Motor neuron (in vitro differentiated cells): ENCODE measurements at regions not wholly inside any gene's neighbourhood (a gene's known extent, or its start where the extent isn't known, plus 50 kb on each side); places are given as distances from the start of the nearest gene placed in this dataset.

Source experiments
- ATAC-seq, 8 experiments: fragments of 200-7000 bp; cut with Tn5 transposase; replicated peaks in 6 of 8; 2 replicates each; pipeline ENCODE4 v1.8.0; 2021; ENCODE audit warnings: mild to moderate bottlenecking in 8 of 8, moderate library complexity in 8 of 8
- H3K27ac ChIP-seq, 2 donors: fragments of 250-450 bp; sonication (Bioruptor Pico); 2 replicates each; pipeline ENCODE4 v1.9.0; 2021; ENCODE audit warnings: antibody characterized with exemption in 2 of 2, mild to moderate bottlenecking in 2 of 2, moderate library complexity in 1 of 2
- H3K4me1 ChIP-seq, 2 donors: fragments of 250-450 bp; sonication (Bioruptor Pico); replicated peaks in 1 of 2; 2 replicates each; pipeline ENCODE4 v1.6.1; 2021; ENCODE audit warnings: antibody characterized with exemption in 2 of 2, mild to moderate bottlenecking in 2 of 2, moderate library complexity in 1 of 2
- H3K4me3 ChIP-seq, 5 donors: fragments of 250-450 bp; sonication (Bioruptor Pico); 2 replicates each; pipeline ENCODE4 v1.9.0; 2021; ENCODE audit warnings: antibody characterized with exemption in 5 of 5, mild to moderate bottlenecking in 5 of 5, moderate library complexity in 4 of 5
- WGBS, 10 experiments: fragments of 450-650 bp; shearing (Covaris generic); methylation state at CpG; one replicate each; pipeline ENCODE4 v1.0.0; 2022; 5-methylcytosine and 5-hydroxymethylcytosine counted together
- in situ Hi-C, 9 experiments: fragments of 400-800 bp; cut with MboI; loops; one replicate each; pipeline ENCODE4 v1.15.0; 2021; ENCODE audit warnings: low sequenced_read_pairs in 9 of 9, low pct_unique_long_range_greater_than_20kb in 2 of 9; ENCODE audit not compliant: unreplicated experiment in 9 of 9

- Histone ChIP-seq H3K4me3 (no peak overlapping the region), H3K4me1 (peaks cover 13 to 14% of the 10 kb centered on the region in 2 donors), H3K27ac (no peak overlapping the region)
- ATAC-seq: no peak
- in situ Hi-C loops: no loop called here
- WGBS, 10 experiments: 15 to 93% (median 50%) methylated on average over 1 to 2 of the region's 2 CpGs; no CpG with 5 or more reads in 3 of the 10 experiments
Observed at GRCh38 chr9:20291201-20291600, 331.1 kb downstream of the MLLT3 start.

DNA sequence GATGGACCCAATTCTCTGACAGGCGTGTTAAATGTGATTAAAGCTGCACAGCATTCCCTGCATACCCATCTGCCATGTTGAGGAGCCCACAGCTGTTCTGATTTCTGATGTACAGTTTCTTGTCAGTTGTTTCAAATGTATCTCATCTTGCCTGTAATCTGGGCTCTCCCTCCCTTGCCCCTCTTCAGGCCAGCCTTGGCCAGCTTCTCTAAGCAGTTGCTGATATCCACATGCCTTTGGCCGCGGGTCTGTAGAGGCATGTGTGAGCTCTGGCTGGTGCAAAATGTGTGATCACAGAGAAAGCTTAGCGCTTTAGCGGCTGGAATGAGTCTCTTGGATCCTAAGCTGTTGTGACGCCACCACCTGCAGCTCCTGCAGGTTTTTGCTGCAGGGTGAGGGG, 332.0 kb downstream of the MLLT3 start:
- Histone ChIP-seq H3K27ac (no peak overlapping the region), H3K4me1 (peaks cover 13 to 14% of the 10 kb centered on the region in 2 donors), H3K4me3 (no peak overlapping the region)
- ATAC-seq: peak in 5 of 8 experiments; percentile 19 to 45 (median 34)
- 0 to 100% (median 94%) methylated on average over 1 to 6 of the region's 6 CpGs; no CpG with 5 or more reads in 4 of the 10 experiments for WGBS, 10 experiments
- in situ Hi-C loops: no loop called here

- 9 to 55% (median 39%) methylated on average over 2 to 9 of the region's 9 CpGs for WGBS, 10 experiments
Observed at GRCh38 chr9:20289423-20290010, 332.8 kb downstream of the MLLT3 start.

DNA sequence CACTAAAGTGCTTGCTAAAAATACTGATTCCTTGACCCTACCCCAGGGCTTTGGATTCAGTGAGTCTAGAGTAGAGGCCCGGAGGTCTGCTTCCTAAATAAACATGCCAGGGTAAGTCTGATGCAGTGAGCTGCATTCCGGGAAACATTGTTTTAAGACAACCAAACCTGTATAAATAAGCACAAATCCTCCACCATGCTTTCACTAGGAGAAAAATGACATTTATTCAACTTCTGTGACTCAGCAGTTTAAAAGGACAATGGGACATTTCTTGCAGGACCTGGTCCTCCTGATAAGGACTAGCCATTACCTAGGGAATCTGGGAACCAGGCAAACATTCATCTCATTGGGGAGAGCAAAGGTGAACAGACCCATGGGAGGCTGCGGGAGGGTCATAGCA, 335.3 kb downstream of the MLLT3 start:
- no peak overlapping the region for H3K4me3 ChIP-seq
- no peak overlapping the region for H3K27ac ChIP-seq
- in situ Hi-C loops: no loop called here
- ATAC-seq: no peak
- 0 to 100% (median 100%) methylated on average over 1 to 3 of the region's 3 CpGs; no CpG with 5 or more reads in 1 of the 10 experiments for WGBS, 10 experiments
- H3K4me1 ChIP-seq: peaks cover 13 to 14% of the 10 kb centered on the region in 2 donors

More at GRCh38 chr9:20289423-20290010, 332.8 kb downstream of the MLLT3 start:
- Histone ChIP-seq H3K27ac (no peak overlapping the region), H3K4me3 (no peak overlapping the region), H3K4me1 (peaks cover 13 to 14% of the 10 kb centered on the region in 2 donors)
- peak in 5 of 8 experiments; percentile 63 to 78 (median 69) for ATAC-seq
- in situ Hi-C loops: no loop called here

GRCh38 chr9:20286154-20286700, 336.1 kb downstream of the MLLT3 start:
- Histone ChIP-seq H3K27ac (no peak overlapping the region), H3K4me3 (no peak overlapping the region), H3K4me1 (peaks cover 13 to 14% of the 10 kb centered on the region in 2 donors)
- in situ Hi-C loops: no loop called here
- ATAC-seq: no peak
- 0 to 100% (median 63%) methylated on average over 1 to 2 of the region's 2 CpGs; no CpG with 5 or more reads in 2 of the 10 experiments for WGBS, 10 experiments

DNA sequence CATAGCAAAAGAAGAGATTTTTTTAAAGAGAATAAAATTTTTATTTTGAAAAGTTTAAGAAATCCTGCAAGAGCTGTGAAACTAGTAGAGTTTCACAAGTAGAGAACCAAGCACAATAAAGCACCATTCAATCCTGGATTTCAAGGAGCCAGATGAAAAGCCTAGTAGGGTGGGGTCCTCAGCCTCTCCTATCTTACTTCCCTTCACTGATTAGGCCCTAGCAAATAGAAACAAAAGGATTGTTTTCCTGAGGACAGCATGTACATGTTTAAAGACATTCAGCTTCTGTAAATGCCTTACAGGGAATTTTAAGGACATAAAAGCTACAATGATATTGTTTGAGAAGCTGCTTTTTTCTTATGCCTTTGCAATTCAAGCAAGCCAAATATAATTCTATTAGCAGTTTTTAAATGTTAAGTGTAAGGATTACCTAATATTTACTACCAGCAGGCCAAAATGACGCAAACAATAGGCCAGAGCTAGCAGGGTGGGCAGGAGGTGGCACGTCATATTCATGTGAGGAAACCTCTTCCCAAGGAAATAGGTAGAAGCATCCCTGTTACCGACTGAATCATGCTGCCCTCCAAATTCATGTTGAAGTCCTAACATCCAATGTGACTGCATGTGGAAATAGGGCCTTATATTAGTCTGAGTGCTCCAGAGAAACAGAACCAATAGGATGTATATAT, 337.6 kb downstream of the MLLT3 start:
- WGBS, 10 experiments: 50 to 100% (median 85%) methylated on average over 1 to 3 of the region's 3 CpGs; no CpG with 5 or more reads in 2 of the 10 experiments
- no peak for ATAC-seq
- Histone ChIP-seq H3K4me3 (no peak overlapping the region), H3K27ac (no peak overlapping the region), H3K4me1 (peaks cover 7 to 9% of the 10 kb centered on the region in 2 donors)
- in situ Hi-C loops: no loop called here

DNA sequence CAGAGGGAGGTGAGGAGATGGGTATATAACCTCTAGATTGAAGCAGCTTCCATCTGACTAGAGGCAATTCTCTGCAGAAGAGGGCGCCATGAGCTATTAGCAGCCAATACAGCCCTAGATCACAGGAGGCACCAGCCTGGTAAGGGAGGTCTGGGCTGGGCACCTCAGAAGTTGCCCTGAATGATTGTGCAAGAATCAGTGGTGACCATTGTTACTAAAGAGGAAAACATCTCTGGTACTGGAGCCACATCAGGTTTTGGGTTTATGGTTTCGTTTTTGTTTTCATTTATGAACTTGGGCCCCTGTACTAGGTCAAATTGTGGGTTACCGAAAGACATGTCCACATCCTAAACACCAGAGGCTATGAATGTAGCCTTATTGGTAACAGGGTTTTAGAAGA, 342.0 kb downstream of the MLLT3 start:
- no peak overlapping the region for H3K4me3 ChIP-seq
- in situ Hi-C loops: no loop called here
- WGBS, 10 experiments: 80 to 100% (median 95%) methylated on average over 1 to 2 of the region's 3 CpGs; no CpG with 5 or more reads in 2 of the 10 experiments
- no peak overlapping the region for H3K27ac ChIP-seq
- ATAC-seq: no peak
- no peaks in the 10 kb centered on the region for H3K4me1 ChIP-seq

DNA sequence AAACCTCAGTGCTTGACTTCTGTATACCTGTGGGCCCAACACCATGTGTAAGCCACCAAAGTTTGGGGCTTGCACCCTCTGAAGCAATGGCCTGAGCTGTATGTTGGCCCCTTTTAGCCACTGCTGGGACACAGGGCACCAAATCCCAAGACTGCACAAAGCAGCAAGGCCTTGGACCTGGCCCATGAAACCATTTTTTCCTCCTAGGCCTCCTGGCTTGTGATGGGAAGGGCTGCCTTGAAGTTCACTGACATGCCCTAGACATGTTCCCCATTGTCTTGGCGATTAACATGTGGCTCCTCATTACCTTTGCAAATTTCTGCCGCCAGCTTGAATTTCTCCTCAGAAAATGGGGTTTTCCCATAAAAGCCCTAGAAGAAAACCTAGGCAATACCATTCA, 345.5 kb downstream of the MLLT3 start:
- ATAC-seq: no peak
- Histone ChIP-seq H3K27ac (no peak overlapping the region), H3K4me1 (no peaks in the 10 kb centered on the region), H3K4me3 (no peak overlapping the region)
- in situ Hi-C loops: no loop called here
- 0 to 82% (median 33%) methylated on average over 1 to 2 of the region's 2 CpGs; no CpG with 5 or more reads in 5 of the 10 experiments for WGBS, 10 experiments

DNA sequence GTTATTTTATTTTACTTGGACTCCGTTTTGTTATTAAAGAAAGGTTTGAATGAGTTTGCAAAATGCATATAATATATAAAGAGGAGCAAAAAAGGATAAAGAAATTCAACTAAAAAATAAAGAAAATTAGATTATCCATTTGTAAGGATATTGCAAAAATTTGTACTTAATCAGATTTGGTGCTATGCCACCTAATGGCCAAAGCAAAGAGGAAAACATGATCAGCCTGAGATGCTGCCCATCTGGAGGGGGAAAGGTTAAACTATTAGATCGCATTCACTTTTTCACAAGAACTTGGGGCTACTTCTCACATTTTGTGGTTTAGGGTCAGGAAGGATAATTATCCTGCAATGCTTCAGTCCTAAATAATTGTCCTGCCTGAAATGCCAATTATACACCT, 350.6 kb downstream of the MLLT3 start:
- no peak overlapping the region for H3K4me3 ChIP-seq
- no peak overlapping the region for H3K27ac ChIP-seq
- peaks cover 3 to 16% of the 10 kb centered on the region in 2 donors for H3K4me1 ChIP-seq
- no peak for ATAC-seq
- in situ Hi-C loops: no loop called here
- WGBS, 10 experiments: 23 to 100% (median 89%) methylated on average over 2 of the region's 2 CpGs; no CpG with 5 or more reads in 1 of the 10 experiments

GRCh38 chr9:20271096-20271495, 351.2 kb downstream of the MLLT3 start:
- in situ Hi-C loops: no loop called here
- Histone ChIP-seq H3K4me1 (peaks cover 3 to 18% of the 10 kb centered on the region in 2 donors), H3K27ac (peak overlapping the region; percentile 50 to 68), H3K4me3 (peak overlapping the region in 1 of 5 donors; percentile 3)
- 0 to 43% (median 17%) methylated on average over 1 of the region's 1 CpG; no CpG with 5 or more reads in 1 of the 10 experiments for WGBS, 10 experiments
- peak; percentile 23 to 98 (median 91) for ATAC-seq

DNA sequence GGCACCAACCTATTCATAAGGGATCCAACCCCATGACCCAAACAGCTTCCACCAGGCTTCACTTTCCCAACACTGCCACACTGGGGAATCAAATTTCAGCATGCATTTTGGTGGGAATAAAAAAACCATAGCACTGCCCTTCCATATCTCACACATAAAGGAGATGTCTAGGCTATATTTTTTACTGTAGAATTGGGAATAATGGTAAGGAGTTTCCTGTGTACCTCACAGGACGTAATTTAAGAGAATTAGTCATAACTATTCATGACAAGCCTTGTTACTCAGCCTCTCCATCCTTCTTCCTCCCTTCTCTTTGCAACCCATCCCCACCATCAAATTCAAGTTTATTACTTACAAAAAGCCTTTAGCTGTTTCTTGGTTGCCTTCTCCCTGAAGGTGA, 352.1 kb downstream of the MLLT3 start:
- no peak for ATAC-seq
- Histone ChIP-seq H3K4me1 (peaks cover 3 to 18% of the 10 kb centered on the region in 2 donors), H3K4me3 (no peak overlapping the region), H3K27ac (no peak overlapping the region)
- in situ Hi-C loops: no loop called here
- 0 to 100% (median 40%) methylated on average over 1 of the region's 1 CpG; no CpG with 5 or more reads in 5 of the 10 experiments for WGBS, 10 experiments

GRCh38 chr9:20269620-20270019, 352.7 kb downstream of the MLLT3 start:
- WGBS, 10 experiments: 67 to 100% (median 90%) methylated on average over 1 to 2 of the region's 2 CpGs; no CpG with 5 or more reads in 1 of the 10 experiments
- ATAC-seq: no peak
- H3K4me3 ChIP-seq: no peak overlapping the region
- no peak overlapping the region for H3K27ac ChIP-seq
- peaks cover 3 to 18% of the 10 kb centered on the region in 2 donors for H3K4me1 ChIP-seq
- in situ Hi-C loops: no loop called here

GRCh38 chr9:20264896-20265295, 357.4 kb downstream of the MLLT3 start:
- no peak overlapping the region for H3K4me3 ChIP-seq
- in situ Hi-C loops: no loop called here
- H3K4me1 ChIP-seq: peaks cover 0 to 2% of the 10 kb centered on the region in 2 donors
- ATAC-seq: no peak
- no peak overlapping the region for H3K27ac ChIP-seq
- WGBS, 10 experiments: 39 to 90% (median 70%) methylated on average over 2 to 4 of the region's 7 CpGs; no CpG with 5 or more reads in 3 of the 10 experiments
